Calu3 (cell line): ENCODE measurements at regions not wholly inside any gene's neighbourhood (a gene's known extent, or its start where the extent isn't known, plus 50 kb on each side); places are given as distances from the start of the nearest gene placed in this dataset.

Experiments
- BruUV-seq: library from RNA; stranded (reverse); fragments of 400-500 nt; replicated peaks from 2 replicates; lab custom pipeline; 2021; lab: Mats Ljungman, UMichigan
- CTCF ChIA-PET: fragments of 300-600 bp; sonication (Branson Sonifier 250); formaldehyde crosslinking; loops from one replicate; lab custom pipeline; 2022; ENCODE audit warnings: antibody characterized with exemption; lab: Charles Lee
- DNase-seq: peaks from one replicate; pipeline ENCODE4 v3.0.0; 2022
- H3K27ac Mint-ChIP-seq: one replicate; pipeline ENCODE4 v1.8.0; 2022; ENCODE audit warnings: mixed read lengths; ENCODE audit not compliant: unreplicated experiment
- H3K27me3 Mint-ChIP-seq: one replicate; pipeline ENCODE4 v1.8.0; 2022; ENCODE audit warnings: mixed read lengths; ENCODE audit not compliant: unreplicated experiment
- H3K36me3 Mint-ChIP-seq: one replicate; pipeline ENCODE4 v1.8.0; 2022; ENCODE audit warnings: mild to moderate bottlenecking, moderate library complexity, mixed read lengths; ENCODE audit not compliant: insufficient read depth, unreplicated experiment
- H3K4me1 Mint-ChIP-seq: one replicate; pipeline ENCODE4 v1.8.0; 2022; ENCODE audit warnings: mild to moderate bottlenecking, low read depth, mixed read lengths; ENCODE audit not compliant: unreplicated experiment
- H3K4me3 Mint-ChIP-seq: one replicate; pipeline ENCODE4 v1.8.0; 2022; ENCODE audit warnings: mild to moderate bottlenecking, low read depth, moderate library complexity, mixed read lengths; ENCODE audit not compliant: unreplicated experiment
- H3K9me3 Mint-ChIP-seq: one replicate; pipeline ENCODE4 v1.8.0; 2022; ENCODE audit warnings: low read depth, mixed read lengths; ENCODE audit not compliant: unreplicated experiment
- intact Hi-C: fragments of 100-400 bp; cut with micrococcal nuclease; formaldehyde crosslinking; loops from one replicate; pipeline ENCODE4 v1.10.0; 2022; ENCODE audit not compliant: unreplicated experiment
- TF ChIP-seq, protein P1 (sequence below): fragments of 200-600 bp; IDR thresholded peaks from one replicate; pipeline ENCODE4 v1.8.0; 2022; ENCODE audit warnings: antibody characterized with exemption; ENCODE audit not compliant: unreplicated experiment

DNA sequence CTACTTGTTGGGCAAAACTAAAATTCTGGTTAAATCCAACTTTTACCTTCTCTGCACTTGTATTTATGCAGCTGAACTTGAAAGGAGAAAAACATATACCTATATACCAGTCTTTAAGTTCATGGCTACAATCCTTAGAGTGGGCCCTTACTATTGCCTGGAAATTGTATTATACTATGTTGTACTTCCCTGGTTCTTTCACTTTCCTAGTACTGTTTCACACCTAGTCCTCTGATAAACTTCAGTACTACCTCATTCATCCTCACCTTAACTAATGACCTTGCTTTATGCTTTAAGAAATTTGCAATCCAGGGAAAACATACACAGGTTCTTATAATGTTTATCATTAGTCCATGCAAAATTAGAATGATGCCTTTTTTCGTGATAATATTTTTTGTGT, 103.8 kb downstream of the HAUS1 start:
- intact Hi-C loops: no loop called here
- no peak for DNase-seq
- no peaks in the 10 kb centered on the region for H3K27me3 Mint-ChIP-seq
- H3K4me1 Mint-ChIP-seq: peaks cover 17% of the 10 kb centered on the region
- H3K4me3 Mint-ChIP-seq: no peak overlapping the region
- TF ChIP-seq, protein P1, sequence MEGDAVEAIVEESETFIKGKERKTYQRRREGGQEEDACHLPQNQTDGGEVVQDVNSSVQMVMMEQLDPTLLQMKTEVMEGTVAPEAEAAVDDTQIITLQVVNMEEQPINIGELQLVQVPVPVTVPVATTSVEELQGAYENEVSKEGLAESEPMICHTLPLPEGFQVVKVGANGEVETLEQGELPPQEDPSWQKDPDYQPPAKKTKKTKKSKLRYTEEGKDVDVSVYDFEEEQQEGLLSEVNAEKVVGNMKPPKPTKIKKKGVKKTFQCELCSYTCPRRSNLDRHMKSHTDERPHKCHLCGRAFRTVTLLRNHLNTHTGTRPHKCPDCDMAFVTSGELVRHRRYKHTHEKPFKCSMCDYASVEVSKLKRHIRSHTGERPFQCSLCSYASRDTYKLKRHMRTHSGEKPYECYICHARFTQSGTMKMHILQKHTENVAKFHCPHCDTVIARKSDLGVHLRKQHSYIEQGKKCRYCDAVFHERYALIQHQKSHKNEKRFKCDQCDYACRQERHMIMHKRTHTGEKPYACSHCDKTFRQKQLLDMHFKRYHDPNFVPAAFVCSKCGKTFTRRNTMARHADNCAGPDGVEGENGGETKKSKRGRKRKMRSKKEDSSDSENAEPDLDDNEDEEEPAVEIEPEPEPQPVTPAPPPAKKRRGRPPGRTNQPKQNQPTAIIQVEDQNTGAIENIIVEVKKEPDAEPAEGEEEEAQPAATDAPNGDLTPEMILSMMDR: no peak
- CTCF ChIA-PET: no interaction called here
- no peak overlapping the region for H3K27ac Mint-ChIP-seq
- H3K9me3 Mint-ChIP-seq: no peaks in the 10 kb centered on the region
- no TSS peak for BruUV-seq
- peaks cover 10% of the 10 kb centered on the region for H3K36me3 Mint-ChIP-seq

GRCh38 chr18:46209161-46209560, 105.0 kb downstream of the HAUS1 start:
- H3K36me3 Mint-ChIP-seq: peaks cover 10% of the 10 kb centered on the region

GRCh38 chr18:46211816-46212215, 107.6 kb downstream of the HAUS1 start:
- Mint-ChIP-seq H3K27ac (peak overlapping the region; percentile 1), H3K9me3 (no peaks in the 10 kb centered on the region), H3K27me3 (no peaks in the 10 kb centered on the region), H3K36me3 (peaks cover 10% of the 10 kb centered on the region), H3K4me3 (no peak overlapping the region), H3K4me1 (peaks cover 17% of the 10 kb centered on the region)
- DNase-seq: no peak
- intact Hi-C loops: loop anchor here (2.0 to 5.0 kb wide), 2 partner anchors 40 to 63 kb away; a partner anchor contains a TSS
- TF ChIP-seq, protein P1: no peak
- BruUV-seq: no TSS peak
- CTCF ChIA-PET: interaction anchor here (0.5 to 2.8 kb wide), 6 partner anchors 12 to 115 kb away, joined by 3 to 12 read pairs (median 4); a partner anchor contains a TSS

More at GRCh38 chr18:46209161-46209560, 105.0 kb downstream of the HAUS1 start:
- Mint-ChIP-seq H3K4me3 (no peak overlapping the region), H3K9me3 (no peaks in the 10 kb centered on the region), H3K4me1 (peaks cover 17% of the 10 kb centered on the region), H3K27me3 (no peaks in the 10 kb centered on the region), H3K27ac (no peak overlapping the region)
- intact Hi-C loops: no loop called here
- BruUV-seq: no TSS peak
- DNase-seq: no peak
- CTCF ChIA-PET: no interaction called here
- TF ChIP-seq, protein P1: no peak

DNA sequence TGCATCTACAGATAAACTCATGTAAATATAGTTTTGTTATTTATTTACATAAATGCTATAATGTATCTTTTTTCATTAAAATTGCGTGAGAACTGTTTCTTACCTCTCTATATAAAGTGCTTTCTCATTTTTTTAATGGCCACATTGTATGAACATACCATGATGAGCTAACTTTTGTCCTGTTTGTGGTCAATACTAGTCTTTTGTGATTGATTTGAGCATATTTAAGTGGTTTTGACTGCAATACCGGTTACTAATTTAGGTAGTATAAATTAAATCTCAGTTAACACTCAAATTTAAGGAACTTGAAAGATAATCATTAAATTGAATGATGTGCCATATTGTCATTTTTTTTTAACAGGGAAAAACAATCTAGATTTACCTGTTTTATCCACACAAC, 108.2 kb downstream of the HAUS1 start:
- H3K27me3 Mint-ChIP-seq: no peaks in the 10 kb centered on the region
- CTCF ChIA-PET: interaction anchor here (0.6 to 2.8 kb wide), 4 partner anchors 39 to 68 kb away, joined by 3 to 12 read pairs (median 4); a partner anchor contains a TSS
- peaks cover 13% of the 10 kb centered on the region for H3K36me3 Mint-ChIP-seq

More for the DNA sequence above, 108.2 kb downstream of the HAUS1 start:
- intact Hi-C loops: loop anchor here (2.0 to 5.0 kb wide), 2 partner anchors 40 to 64 kb away; a partner anchor contains a TSS
- Mint-ChIP-seq H3K4me3 (no peak overlapping the region), H3K9me3 (no peaks in the 10 kb centered on the region), H3K4me1 (peaks cover 17% of the 10 kb centered on the region), H3K27ac (no peak overlapping the region)
- TF ChIP-seq, protein P1: no peak
- no TSS peak for BruUV-seq
- DNase-seq: no peak
